NCI-H2107 treated with DMSO at 0.1 percent for 48 hours (cell line): ENCODE measurements at regions not wholly inside any gene's neighbourhood (a gene's known extent, or its start where the extent isn't known, plus 50 kb on each side); places are given as distances from the start of the nearest gene placed in this dataset.
A peak's percentile ranks its signal among the peaks of the same experiment; 100 is the strongest.
"Not testable (repeated sequence)": the region's sequence is repeated elsewhere in the genome, so short reads cannot be mapped to it uniquely, and the experiment has no call there.

Source experiments
- DNase-seq: peaks from one replicate; lab custom pipeline; 2025; ENCODE audit not compliant: unreplicated experiment; lab: John Stamatoyannopoulos, UW

DNA sequence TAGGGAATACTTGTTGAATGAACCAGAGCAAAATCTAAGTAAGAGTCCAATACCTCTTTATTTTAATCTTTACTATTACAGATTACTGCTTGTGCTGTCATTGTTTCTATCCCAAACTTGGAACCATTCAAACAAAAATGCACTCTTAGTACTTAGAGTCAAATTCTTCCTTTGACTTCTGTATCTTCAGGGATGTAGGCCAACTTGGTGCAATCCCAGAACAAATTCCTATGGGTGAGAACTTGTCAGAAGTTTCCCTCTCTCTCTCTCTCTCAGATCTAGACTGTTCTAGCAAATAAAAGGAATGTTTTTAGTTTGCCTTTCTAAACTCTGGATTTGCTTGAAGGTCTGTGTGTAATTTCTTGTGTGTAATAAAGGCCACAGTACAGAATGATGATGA, 329.0 kb upstream of the TMTC4 start:
- no peak for DNase-seq

- no peak for DNase-seq
Measured at GRCh38 chr13:100989392-100989791, 314.8 kb upstream of the TMTC4 start.

GRCh38 chr13:100988921-100989320, 314.3 kb upstream of the TMTC4 start:
- no peak for DNase-seq

GRCh38 chr13:100987948-100988347, 313.4 kb upstream of the TMTC4 start:
- peak; percentile 6 for DNase-seq

DNA sequence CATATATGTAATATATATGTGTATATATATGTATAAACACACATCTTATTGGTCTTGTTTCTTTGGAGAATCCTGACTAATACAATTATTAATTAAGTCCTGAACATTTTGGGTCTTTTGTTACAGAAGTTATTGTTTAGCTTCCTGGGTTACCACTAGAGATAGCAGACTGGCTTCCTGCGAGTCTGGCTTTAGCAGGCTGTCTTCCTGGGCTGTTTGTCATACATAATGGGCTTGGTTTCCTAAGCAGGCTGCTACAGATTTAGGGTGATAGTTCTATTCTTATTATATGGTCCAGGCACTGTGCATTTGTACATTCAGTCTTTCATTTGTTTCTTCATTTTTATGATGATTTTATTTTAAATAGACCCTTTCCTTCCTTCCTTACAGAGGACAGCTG, 312.0 kb upstream of the TMTC4 start:
- no peak for DNase-seq

GRCh38 chr13:100984085-100984705, 309.6 kb upstream of the TMTC4 start:
- peak; percentile 47 for DNase-seq

DNA sequence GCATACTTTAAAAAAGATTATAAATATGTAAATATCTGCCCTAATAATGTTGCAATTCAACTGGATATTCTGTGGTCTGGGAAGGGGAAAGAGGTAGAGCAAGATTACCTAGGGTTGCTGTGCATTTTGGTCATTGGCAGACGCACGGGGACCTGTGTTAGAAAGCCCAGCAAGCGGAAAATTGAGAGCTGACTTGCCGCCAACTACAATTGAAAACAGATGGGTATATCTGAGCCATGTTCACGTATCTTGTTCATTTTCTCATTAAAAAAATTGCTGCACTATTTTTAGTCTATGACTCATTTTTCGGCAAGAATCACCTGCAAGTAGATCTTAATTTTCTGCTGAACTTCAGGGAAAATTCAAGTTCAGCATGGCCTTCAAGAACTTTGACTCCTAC, 308.5 kb upstream of the TMTC4 start:
- DNase-seq, result no peak

DNA sequence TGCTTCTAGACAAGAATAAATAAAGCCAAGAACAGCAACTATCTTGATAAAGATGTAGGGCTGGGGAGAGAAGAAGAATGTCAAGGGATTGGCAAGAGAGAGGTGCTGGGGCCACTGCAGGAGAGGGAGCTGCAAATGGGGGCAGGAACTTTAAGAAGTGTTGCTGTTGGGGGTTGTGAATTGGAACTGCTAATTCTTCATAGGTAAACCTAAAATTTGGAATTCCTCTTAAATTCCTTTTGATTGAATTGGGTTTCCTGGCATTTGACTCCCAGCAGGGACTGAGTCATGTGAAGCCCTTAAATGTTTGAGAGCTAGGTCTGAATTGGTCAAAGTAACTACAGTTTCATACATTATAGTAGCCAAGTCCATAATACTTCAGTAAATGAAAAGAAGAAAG, 305.6 kb upstream of the TMTC4 start:
- no peak for DNase-seq

DNA sequence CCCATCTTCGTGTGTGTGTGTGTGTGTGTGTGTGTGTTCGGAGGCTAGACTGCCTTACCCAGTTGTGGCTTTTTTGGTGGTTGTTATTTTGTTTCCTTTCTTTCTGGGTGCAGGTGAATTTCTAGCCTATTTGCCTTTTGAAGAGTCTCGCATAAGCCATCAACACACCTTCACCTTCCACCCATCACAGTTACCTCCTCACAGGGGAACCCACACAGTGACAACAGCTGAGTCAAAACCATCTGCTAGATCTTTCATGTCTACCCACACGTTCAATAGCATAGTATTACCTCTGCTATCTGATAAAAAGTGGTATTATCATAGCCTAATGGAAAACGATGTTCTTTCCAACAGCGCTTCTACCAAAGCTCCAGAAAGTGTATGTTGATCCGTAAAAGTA, 303.2 kb upstream of the TMTC4 start:
- no peak for DNase-seq

DNA sequence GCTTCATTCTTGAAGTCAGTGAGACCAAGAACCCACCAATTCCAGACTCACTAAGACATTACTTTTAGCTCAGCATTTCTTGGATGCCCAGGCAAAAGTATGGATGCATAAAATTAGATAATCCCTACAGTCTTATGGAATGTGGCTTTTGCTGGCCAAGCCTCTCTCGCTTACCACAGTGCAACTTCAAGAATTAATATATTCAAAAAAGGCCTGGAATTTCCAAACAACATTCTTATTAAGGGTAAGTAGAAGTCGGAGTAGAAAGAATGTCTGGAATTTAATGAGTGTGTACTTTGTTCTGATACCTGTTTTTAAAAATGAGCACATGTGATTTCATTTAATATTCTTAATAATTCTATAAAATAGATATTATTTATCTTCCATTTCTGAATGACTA, 302.4 kb upstream of the TMTC4 start:
- no peak for DNase-seq

- not testable (repeated sequence) for DNase-seq
Measured at GRCh38 chr13:100975666-100976065, 301.1 kb upstream of the TMTC4 start.

GRCh38 chr13:100962585-100962984, 288.0 kb upstream of the TMTC4 start:
- no peak for DNase-seq

DNA sequence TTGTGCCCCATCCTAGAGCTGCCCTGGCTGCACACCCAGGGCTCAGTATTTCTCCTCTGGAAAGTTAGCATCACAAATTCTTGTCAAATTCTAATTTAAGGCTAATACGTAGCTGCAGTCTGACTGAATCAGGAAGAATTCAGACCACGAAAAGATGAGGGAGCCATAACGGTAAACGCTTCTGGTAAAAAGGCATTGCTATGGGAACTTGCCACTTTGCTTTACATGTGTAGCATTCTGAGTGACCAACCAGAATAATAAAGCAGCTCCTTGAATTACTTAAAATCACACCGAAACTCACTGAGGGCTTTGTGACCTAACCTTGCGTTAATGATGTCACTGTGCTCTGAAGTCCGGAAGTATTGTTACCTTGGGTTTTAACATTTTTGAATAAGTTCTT, 286.6 kb upstream of the TMTC4 start:
- no peak for DNase-seq

GRCh38 chr13:100958831-100959230, 284.2 kb upstream of the TMTC4 start:
- no peak for DNase-seq

DNA sequence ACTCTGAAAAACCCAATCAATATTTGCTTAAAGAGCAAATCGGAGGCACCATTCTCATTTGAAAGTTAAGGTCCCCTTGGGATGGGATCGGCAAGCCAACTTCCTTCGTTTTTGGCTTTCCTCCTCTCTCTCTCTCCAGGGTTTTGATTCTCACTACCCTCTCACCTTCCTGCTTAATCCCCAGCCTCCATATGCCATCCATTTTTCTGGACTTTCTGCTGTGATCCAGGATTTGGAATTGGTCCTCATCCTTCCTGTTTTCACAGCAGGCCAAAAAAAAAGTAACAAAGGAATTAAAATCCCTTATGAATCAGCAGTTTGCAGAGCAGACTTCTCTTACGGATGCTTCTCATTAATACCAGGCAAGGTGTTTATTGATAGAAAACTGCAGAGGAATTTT, 283.1 kb upstream of the TMTC4 start:
- DNase-seq, result no peak

- no peak for DNase-seq
Measured at GRCh38 chr13:100954430-100955305, 280.1 kb upstream of the TMTC4 start.

DNA sequence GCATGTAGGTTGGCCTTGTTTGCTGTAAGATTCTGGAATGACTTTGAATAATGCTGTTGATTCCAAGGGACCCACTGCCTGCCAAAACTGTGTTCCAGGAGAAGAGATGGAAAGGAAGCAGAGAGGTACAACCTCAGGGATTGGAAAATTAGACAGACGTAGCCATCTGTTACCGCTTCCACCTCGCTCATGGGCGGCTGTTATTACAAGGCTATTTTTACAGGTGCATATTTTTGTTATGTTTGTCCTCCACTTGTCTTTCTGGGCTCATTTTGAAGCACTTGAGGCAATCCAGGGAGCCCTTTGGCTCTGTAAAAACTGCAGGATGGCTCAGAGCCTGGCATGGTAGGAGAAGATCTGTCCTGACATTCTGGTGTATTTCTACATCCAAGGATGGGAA, 276.4 kb upstream of the TMTC4 start:
- DNase-seq, result no peak

DNA sequence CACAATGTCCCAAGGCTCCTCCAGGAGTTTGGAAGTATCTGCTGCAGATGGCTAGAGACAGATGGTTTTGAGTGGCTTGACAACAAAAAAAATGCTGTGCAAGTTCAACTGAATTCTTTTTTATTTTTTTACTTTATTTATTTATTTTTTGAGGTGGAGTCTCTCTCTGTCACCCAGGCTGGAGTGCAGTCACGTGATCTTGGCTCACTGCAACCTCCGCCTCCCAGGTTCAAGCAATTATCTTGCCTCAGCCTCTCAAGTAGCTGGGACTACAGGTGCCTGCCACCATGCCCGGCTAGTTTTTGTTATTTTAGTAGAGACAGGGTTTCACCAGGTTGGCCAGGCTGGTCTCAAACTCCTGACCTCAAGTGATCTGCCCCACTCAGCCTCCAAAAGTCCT, 274.3 kb upstream of the TMTC4 start:
- DNase-seq, result not testable (repeated sequence)

GRCh38 chr13:100946588-100946987, 272.0 kb upstream of the TMTC4 start:
- no peak for DNase-seq

DNA sequence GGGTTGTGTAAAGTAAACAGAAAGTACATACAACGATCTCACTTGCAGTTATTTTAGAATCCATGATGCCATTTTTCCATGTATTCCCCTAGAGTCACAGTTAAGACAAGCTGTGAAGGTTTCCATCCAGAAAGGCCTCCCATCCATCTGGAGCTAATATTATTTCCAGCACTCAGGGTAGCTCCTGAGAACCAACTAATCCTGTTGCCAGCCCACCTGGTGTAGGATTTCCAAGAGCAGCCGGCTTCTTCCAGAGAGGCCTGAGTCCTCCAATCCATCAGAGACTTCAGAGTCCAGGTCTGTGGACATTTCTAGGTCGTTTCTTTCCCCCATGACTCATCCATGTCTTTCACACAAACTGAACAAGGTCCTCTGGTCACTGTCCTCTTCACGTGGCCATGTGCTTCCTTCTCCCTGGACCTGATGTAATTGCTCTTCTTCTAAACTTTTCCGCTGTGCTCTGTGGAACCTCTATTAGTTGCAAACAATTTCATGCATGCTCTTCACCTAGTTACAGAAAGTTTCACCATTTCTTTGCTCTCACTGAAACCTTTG, 270.3 kb upstream of the TMTC4 start:
- no peak for DNase-seq

DNA sequence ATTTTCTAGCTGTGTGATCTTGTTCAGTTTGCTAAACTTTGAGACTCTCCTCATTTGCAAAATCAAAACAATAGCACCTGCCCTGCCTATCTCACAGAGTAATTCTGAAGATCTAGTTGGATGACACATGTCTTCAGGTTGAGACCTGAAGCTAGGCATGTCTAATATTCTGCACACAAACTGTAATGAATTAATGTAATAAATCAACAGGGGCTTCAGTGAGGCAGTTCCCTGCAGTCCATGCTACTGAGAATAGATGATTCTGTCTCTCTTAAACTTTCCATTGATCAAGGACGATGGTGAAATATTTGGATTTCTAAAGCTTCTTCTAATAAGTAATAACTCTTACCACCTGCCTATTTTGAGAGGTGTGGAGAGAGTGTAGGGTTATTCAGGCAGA, 268.1 kb upstream of the TMTC4 start:
- no peak for DNase-seq
